ENCODE measurements at regions not wholly inside any gene's neighbourhood (a gene's known extent, or its start where the extent isn't known, plus 50 kb on each side); places are given as distances from the start of the nearest gene placed in this dataset.

DNA sequence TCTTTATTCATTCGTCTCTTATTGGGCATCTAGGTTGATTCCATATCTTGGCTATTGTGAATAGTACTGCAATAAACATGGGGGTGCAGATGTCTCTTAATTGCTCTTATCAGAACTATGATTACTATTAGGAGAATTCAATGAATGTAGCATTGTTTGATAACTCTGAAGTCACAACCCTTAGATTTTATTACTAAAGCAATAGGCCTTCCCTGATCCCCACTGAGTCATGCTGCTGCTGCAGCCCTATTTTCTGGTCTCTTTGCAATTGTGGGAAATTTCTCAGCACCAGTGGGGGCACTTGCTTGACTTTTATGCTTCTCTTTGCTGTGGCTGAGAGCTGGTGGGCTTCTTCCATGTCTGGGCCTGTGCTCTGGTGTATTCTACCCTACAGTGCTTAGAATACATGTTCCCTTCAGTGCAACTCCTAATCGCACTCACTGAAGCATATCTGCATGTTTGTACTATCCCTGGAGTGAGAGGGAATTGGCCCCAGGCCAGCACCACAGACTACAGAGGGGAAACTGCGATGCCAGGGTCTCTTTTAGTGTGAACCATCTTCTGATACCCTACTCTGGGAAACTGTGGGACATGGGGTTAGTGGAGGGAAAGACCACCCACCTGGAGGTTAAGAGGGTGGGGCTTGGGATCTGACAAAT lies 52.2 kb upstream of the ROR1 start:
- Histone ChIP-seq H3K27ac (ENCODE audit: insufficient read depth in 1 of 2, low read depth in 1 of 2, low read length in 2 of 2, poor library complexity in 1 of 2, severe bottlenecking in 2 of 2) (no peak overlapping the region), H3K27me3 (replicated peaks in 2 of 5; ENCODE audit: control insufficient read depth in 4 of 5, insufficient read depth in 5 of 5, low read length in 4 of 5) (peaks cover 0 to 6% (median 0%) of the 10 kb centered on the region in 5 experiments), H3K9me3 (ENCODE audit: control extremely low read depth in 1 of 5, control insufficient read depth in 4 of 5, insufficient read depth in 2 of 5, low read depth in 1 of 5, low read length in 4 of 5) (no peaks in the 10 kb centered on the region), H3K4me3 (ENCODE audit: control insufficient read depth in 1 of 7, extremely low read depth in 1 of 7, insufficient read depth in 4 of 7, low read depth in 2 of 7, low read length in 6 of 7) (no peak overlapping the region), H3K36me3 (ENCODE audit: control insufficient read depth in 4 of 4, insufficient read depth in 4 of 4, low read length in 3 of 4) (no peaks in the 10 kb centered on the region), H3K4me1 (ENCODE audit: control extremely low read depth in 1 of 4, control insufficient read depth in 4 of 4, insufficient read depth in 4 of 4, low read length in 3 of 4) (no peaks in the 10 kb centered on the region)
- 100% methylated on average over 2 of the region's 3 CpGs for WGBS (ENCODE audit: insufficient coverage)
- DNase-seq: no peak
- POLR2A ChIA-PET: no interaction called here
- CTCF ChIA-PET: interaction anchor here (1.4 to 1.6 kb wide), 2 partner anchors 9 to 17 kb away, joined by 3 to 4 read pairs; no protein-coding TSS in a partner anchor

DNA sequence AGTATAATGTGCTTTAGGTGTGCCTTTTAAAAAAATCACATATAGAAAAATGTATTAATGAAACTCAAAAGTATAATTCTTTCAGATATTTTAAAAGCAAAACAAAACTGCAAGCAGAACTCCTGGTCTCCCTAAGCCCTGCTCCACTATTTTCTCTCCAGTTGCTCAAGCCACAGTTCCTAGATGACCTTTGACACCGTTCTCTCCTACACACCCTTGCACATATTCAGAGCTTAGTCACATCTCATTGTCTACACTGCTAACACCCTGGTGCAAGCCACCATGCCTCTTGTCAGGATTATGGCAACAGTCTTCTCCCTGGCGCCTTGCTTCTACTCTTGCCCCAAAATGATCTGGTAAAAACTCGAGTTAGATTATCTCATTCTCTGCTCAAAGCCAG lies 50.2 kb upstream of the ROR1 start:
- DNase-seq: no peak
- WGBS (ENCODE audit: insufficient coverage): 63% methylated on average over 3 of the region's 3 CpGs
- Histone ChIP-seq H3K27me3 (replicated peaks in 2 of 5; ENCODE audit: control insufficient read depth in 4 of 5, insufficient read depth in 5 of 5, low read length in 4 of 5) (peaks cover 0 to 2% (median 0%) of the 10 kb centered on the region in 5 experiments), H3K27ac (ENCODE audit: insufficient read depth in 1 of 2, low read depth in 1 of 2, low read length in 2 of 2, poor library complexity in 1 of 2, severe bottlenecking in 2 of 2) (no peak overlapping the region), H3K36me3 (ENCODE audit: control insufficient read depth in 4 of 4, insufficient read depth in 4 of 4, low read length in 3 of 4) (no peaks in the 10 kb centered on the region), H3K4me3 (ENCODE audit: control insufficient read depth in 1 of 7, extremely low read depth in 1 of 7, insufficient read depth in 4 of 7, low read depth in 2 of 7, low read length in 6 of 7) (no peak overlapping the region), H3K4me1 (ENCODE audit: control extremely low read depth in 1 of 4, control insufficient read depth in 4 of 4, insufficient read depth in 4 of 4, low read length in 3 of 4) (no peaks in the 10 kb centered on the region), H3K9me3 (ENCODE audit: control extremely low read depth in 1 of 5, control insufficient read depth in 4 of 5, insufficient read depth in 2 of 5, low read depth in 1 of 5, low read length in 4 of 5) (no peaks in the 10 kb centered on the region)
- POLR2A ChIA-PET: no interaction called here
- CTCF ChIA-PET: no interaction called here

Data from common myeloid progenitor, CD34-positive (primary cell).